ENCODE measurements at regions not wholly inside any gene's neighbourhood (a gene's known extent, or its start where the extent isn't known, plus 50 kb on each side); places are given as distances from the start of the nearest gene placed in this dataset.

DNA sequence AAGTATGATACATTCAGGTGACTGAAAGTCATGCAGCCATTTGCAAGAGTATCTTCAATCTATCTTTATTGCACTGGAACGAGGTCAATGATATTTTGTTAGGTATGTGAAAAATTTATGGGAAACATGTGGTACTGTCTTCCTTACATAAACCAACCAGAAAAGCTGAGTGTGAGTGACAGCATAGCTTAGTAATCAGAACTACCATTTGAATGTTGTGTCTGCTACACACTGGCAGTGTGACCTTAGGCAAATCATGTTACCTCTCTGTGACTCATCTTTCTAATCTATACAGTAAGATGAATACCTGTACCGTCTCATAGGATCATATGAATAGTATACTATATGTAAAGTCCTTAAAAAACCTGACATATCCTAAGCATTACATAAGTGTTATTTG is 337.9 kb upstream of the IL12A start:
- ChIA-PET CTCF (no interaction called here), POLR2A (no interaction called here)
- TF ChIP-seq, protein P1, sequence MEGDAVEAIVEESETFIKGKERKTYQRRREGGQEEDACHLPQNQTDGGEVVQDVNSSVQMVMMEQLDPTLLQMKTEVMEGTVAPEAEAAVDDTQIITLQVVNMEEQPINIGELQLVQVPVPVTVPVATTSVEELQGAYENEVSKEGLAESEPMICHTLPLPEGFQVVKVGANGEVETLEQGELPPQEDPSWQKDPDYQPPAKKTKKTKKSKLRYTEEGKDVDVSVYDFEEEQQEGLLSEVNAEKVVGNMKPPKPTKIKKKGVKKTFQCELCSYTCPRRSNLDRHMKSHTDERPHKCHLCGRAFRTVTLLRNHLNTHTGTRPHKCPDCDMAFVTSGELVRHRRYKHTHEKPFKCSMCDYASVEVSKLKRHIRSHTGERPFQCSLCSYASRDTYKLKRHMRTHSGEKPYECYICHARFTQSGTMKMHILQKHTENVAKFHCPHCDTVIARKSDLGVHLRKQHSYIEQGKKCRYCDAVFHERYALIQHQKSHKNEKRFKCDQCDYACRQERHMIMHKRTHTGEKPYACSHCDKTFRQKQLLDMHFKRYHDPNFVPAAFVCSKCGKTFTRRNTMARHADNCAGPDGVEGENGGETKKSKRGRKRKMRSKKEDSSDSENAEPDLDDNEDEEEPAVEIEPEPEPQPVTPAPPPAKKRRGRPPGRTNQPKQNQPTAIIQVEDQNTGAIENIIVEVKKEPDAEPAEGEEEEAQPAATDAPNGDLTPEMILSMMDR (IDR thresholded peaks at IDR 0.05; ENCODE audit: insufficient read depth in 1 of 2, low read depth in 1 of 2, low read length in 1 of 2, severe bottlenecking in 1 of 2, unreplicated experiment in 1 of 2): no peak
- Histone ChIP-seq H3K36me3 (ENCODE audit: control insufficient read depth, insufficient read depth, low read length) (no peaks in the 10 kb centered on the region), H3K4me3 (ENCODE audit: low read depth, low read length) (no peak overlapping the region), H3K4me1 (0 out of 2 replicates have a peak, but pooled peaks cover 7% of the 10 kb centered on the region), H3K27me3 (replicated peaks; ENCODE audit: control insufficient read depth, insufficient read depth, low read length) (no peaks in the 10 kb centered on the region), H3K9me3 (no peaks in the 10 kb centered on the region)
- DNase-seq: no peak
- intact Hi-C loops (cut with micrococcal nuclease; ENCODE audit: unreplicated experiment): no loop called here
- Mint-ChIP-seq H3K4me1 (ENCODE audit: low read depth, unreplicated experiment) (peaks cover 7% of the 10 kb centered on the region), H3K27me3 (ENCODE audit: insufficient read depth, unreplicated experiment) (no peaks in the 10 kb centered on the region), H3K9me3 (ENCODE audit: unreplicated experiment) (no peaks in the 10 kb centered on the region), H3K27ac (ENCODE audit: unreplicated experiment) (no peak overlapping the region), H3K4me3 (ENCODE audit: unreplicated experiment) (no peak overlapping the region), H3K36me3 (ENCODE audit: insufficient read depth, unreplicated experiment) (no peaks in the 10 kb centered on the region)
- BruUV-seq (replicated peaks): no TSS peak

DNA sequence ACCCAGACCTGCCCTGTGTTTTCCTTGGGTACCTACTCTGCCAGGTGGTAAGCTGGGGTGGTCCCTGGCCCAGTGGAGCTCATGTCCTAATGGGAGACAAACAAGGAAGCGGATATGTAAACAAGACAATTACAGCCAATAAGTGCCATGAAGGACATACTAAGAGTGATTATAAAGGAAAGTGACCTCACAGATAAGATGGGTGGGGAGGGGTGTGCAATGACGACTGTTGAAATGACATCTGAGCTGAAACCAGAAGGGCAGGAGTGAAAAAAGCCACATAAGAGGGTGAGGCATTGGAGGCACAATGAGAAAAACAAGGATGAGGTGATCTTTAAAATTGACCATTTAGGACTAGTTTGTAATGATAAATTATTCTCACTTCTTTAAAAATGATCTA is 336.2 kb upstream of the IL12A start:
- H3K4me1 ChIP-seq: 0 out of 2 replicates have a peak, but pooled peaks cover 7% of the 10 kb centered on the region
- CTCF ChIA-PET: no interaction called here
- TF ChIP-seq, protein P1 (IDR thresholded peaks at IDR 0.05; ENCODE audit: insufficient read depth in 1 of 2, low read depth in 1 of 2, low read length in 1 of 2, severe bottlenecking in 1 of 2, unreplicated experiment in 1 of 2): no peak
- Mint-ChIP-seq H3K4me3 (ENCODE audit: unreplicated experiment) (no peak overlapping the region), H3K27me3 (ENCODE audit: insufficient read depth, unreplicated experiment) (no peaks in the 10 kb centered on the region), H3K27ac (ENCODE audit: unreplicated experiment) (no peak overlapping the region), H3K9me3 (ENCODE audit: unreplicated experiment) (no peaks in the 10 kb centered on the region), H3K4me1 (ENCODE audit: low read depth, unreplicated experiment) (peaks cover 7% of the 10 kb centered on the region), H3K36me3 (ENCODE audit: insufficient read depth, unreplicated experiment) (no peaks in the 10 kb centered on the region)
- no peak overlapping the region for H3K4me3 ChIP-seq (ENCODE audit: low read depth, low read length)
- BruUV-seq (replicated peaks): no TSS peak
- POLR2A ChIA-PET: no interaction called here
- no peaks in the 10 kb centered on the region for H3K36me3 ChIP-seq (ENCODE audit: control insufficient read depth, insufficient read depth, low read length)
- intact Hi-C loops (cut with micrococcal nuclease; ENCODE audit: unreplicated experiment): loop anchor here (2.0 kb wide), 1 partner anchor 16 kb away; no protein-coding TSS in a partner anchor
- no peaks in the 10 kb centered on the region for H3K9me3 ChIP-seq
- DNase-seq: no peak
- no peaks in the 10 kb centered on the region for H3K27me3 ChIP-seq (replicated peaks; ENCODE audit: control insufficient read depth, insufficient read depth, low read length)

DNA sequence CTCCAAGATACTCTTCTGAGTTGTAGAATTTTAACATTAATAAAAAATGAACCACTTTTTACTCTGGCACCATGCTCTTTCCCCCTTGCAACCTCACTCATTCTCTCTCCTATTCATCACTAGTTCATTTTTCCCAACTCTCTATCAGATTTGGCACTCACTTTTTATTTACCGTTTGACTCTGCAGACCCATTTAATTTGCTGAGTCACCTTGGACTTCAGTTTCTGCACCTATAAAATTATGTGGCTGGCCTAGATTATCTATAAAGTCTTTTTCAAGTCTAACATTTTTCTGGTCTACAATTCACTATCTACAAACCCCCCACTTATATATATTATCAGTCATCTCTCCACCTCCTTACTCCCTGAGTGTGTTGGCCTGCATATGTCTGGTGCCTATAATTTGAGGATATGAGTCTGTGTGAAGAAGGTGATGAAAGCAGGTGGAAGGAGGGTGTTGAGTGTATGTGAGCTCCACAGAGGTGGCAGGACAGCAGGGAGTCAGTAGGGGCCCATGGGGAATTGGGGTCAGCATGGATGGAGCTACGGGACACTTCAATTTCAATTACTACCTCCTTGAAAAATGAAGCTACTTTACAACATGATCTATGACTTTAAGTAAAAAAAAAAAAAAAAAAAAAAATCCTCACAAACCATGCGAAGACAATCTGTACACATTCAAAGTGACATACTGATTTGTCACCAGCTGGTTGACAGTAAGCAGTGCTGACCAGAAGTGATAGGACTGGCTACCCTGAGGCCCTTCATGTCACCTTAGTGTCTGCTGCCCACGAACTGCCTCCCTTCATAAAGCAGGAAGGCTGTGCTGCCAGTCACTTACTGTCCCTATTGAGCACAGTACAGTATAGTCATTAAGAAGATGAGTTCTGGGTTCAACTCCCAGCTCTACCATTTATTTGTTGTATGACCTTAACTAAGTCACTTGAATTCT is 334.2 kb upstream of the IL12A start:
- Mint-ChIP-seq H3K27me3 (ENCODE audit: insufficient read depth, unreplicated experiment) (no peaks in the 10 kb centered on the region), H3K36me3 (ENCODE audit: insufficient read depth, unreplicated experiment) (peaks cover 4% of the 10 kb centered on the region), H3K4me1 (ENCODE audit: low read depth, unreplicated experiment) (peaks cover 7% of the 10 kb centered on the region), H3K9me3 (ENCODE audit: unreplicated experiment) (no peaks in the 10 kb centered on the region), H3K27ac (ENCODE audit: unreplicated experiment) (no peak overlapping the region), H3K4me3 (ENCODE audit: unreplicated experiment) (no peak overlapping the region)
- ChIA-PET POLR2A (no interaction called here), CTCF (interaction anchor here (0.7 kb wide), 1 partner anchor 387 kb away, joined by 8 read pairs; no protein-coding TSS in a partner anchor)
- Histone ChIP-seq H3K4me1 (0 out of 2 replicates have a peak, but pooled peaks cover 7% of the 10 kb centered on the region), H3K27me3 (replicated peaks; ENCODE audit: control insufficient read depth, insufficient read depth, low read length) (no peaks in the 10 kb centered on the region), H3K4me3 (ENCODE audit: low read depth, low read length) (no peak overlapping the region), H3K9me3 (no peaks in the 10 kb centered on the region), H3K36me3 (ENCODE audit: control insufficient read depth, insufficient read depth, low read length) (no peaks in the 10 kb centered on the region)
- BruUV-seq (replicated peaks): no TSS peak
- no peak for DNase-seq
- TF ChIP-seq, protein P1 (IDR thresholded peaks at IDR 0.05; ENCODE audit: insufficient read depth in 1 of 2, low read depth in 1 of 2, low read length in 1 of 2, severe bottlenecking in 1 of 2, unreplicated experiment in 1 of 2): no peak
- intact Hi-C loops (cut with micrococcal nuclease; ENCODE audit: unreplicated experiment): no loop called here
